ENCODE measurements at regions not wholly inside any gene's neighbourhood (a gene's known extent, or its start where the extent isn't known, plus 50 kb on each side); places are given as distances from the start of the nearest gene placed in this dataset.

- no peak overlapping the region for H3K14ac ChIP-seq (ENCODE audit: insufficient read depth, low read length)
- no peaks in the 10 kb centered on the region for H3K23me2 ChIP-seq (ENCODE audit: insufficient read length, low read depth, low read length, poor library complexity, severe bottlenecking)
- Mint-ChIP-seq H3K27me3 (ENCODE audit: low read depth) (no peaks in the 10 kb centered on the region), H3K4me3 (no peak overlapping the region), H3K27ac (no peak overlapping the region), H3K36me3 (ENCODE audit: insufficient read depth in 1 of 3, low read depth in 3 of 3) (no peaks in the 10 kb centered on the region), H3K9me3 (0 out of 5 replicates have a peak, but pooled peaks cover 0 to 3% of the 10 kb centered on the region in 2 experiments), H3K4me1 (no peaks in the 10 kb centered on the region)
- no peaks in the 10 kb centered on the region for H3K79me1 ChIP-seq (ENCODE audit: insufficient read depth, low read depth, low read length, poor library complexity, severe bottlenecking)
- no peak overlapping the region for H3K4ac ChIP-seq (ENCODE audit: low read depth, low read length)
- no peak overlapping the region for H4K8ac ChIP-seq (replicated peaks; ENCODE audit: insufficient read length, low read depth, low read length)
- H2BK15ac ChIP-seq (ENCODE audit: low read depth, low read length) = no peak overlapping the region
- no peak overlapping the region for H2BK5ac ChIP-seq (ENCODE audit: insufficient read length, low read length)
- H2BK12ac ChIP-seq (ENCODE audit: insufficient read length, low read depth, low read length) = peak overlapping the region; percentile 73
- no peak overlapping the region for H3K23ac ChIP-seq (ENCODE audit: insufficient read length, low read depth, low read length)
- no CpG with 5 or more reads among the region's 1 CpG for WGBS (ENCODE audit: extremely low coverage, insufficient read length, low lambda C conversion rate)
- H3K56ac ChIP-seq (ENCODE audit: insufficient read length, low read depth, low read length) = no peak overlapping the region
- TF ChIP-seq CTCF (conservative IDR thresholded peaks at IDR 0.05) = no peak
- no peak for DNase-seq
- no peak overlapping the region for H2AFZ ChIP-seq (ENCODE audit: low read length)
- H3K27me3 ChIP-seq (ENCODE audit: insufficient read depth, low read length) = no peaks in the 10 kb centered on the region
- no peak overlapping the region for H3K4me2 ChIP-seq (ENCODE audit: insufficient read depth, insufficient read length, low read length)
- no peak overlapping the region for H3K9ac ChIP-seq (ENCODE audit: extremely low read depth, insufficient read length, low read length)
- H4K91ac ChIP-seq (ENCODE audit: insufficient read length, low read depth, low read length) = no peak overlapping the region
- no peak overlapping the region for H2BK20ac ChIP-seq (ENCODE audit: low read depth, low read length, poor library complexity, severe bottlenecking)
- H3K4me1 ChIP-seq (ENCODE audit: insufficient read depth, low read length) = no peaks in the 10 kb centered on the region
- H4K20me1 ChIP-seq (ENCODE audit: control insufficient read depth, insufficient read depth, insufficient read length) = no peaks in the 10 kb centered on the region
- H3K79me2 ChIP-seq (ENCODE audit: insufficient read depth, low read length) = no peaks in the 10 kb centered on the region
- H3K18ac ChIP-seq (ENCODE audit: insufficient read length, low read depth, low read length) = no peak overlapping the region
- no peaks in the 10 kb centered on the region for H3K9me3 ChIP-seq (ENCODE audit: control insufficient read depth, low read depth, low read length)
- H2BK120ac ChIP-seq (ENCODE audit: low read depth, low read length, poor library complexity, severe bottlenecking) = no peak overlapping the region
- no peak overlapping the region for H2AK5ac ChIP-seq (ENCODE audit: insufficient read length, low read length)
- H3T11ph ChIP-seq (ENCODE audit: low read length) = no peak overlapping the region
- no peak overlapping the region for H4K5ac ChIP-seq (ENCODE audit: insufficient read length, low read depth, low read length)
- H3K27ac ChIP-seq (ENCODE audit: insufficient read length, low read depth, low read length) = no peak overlapping the region
Measured at GRCh38 chr6:86629123-86629522, 308.2 kb upstream of the HTR1E start.
